H54 (cell line): ENCODE measurements at regions not wholly inside any gene's neighbourhood (a gene's known extent, or its start where the extent isn't known, plus 50 kb on each side); places are given as distances from the start of the nearest gene placed in this dataset.
"Not testable (repeated sequence)": the region's sequence is repeated elsewhere in the genome, so short reads cannot be mapped to it uniquely, and the experiment has no call there.

Experiments
- DNase-seq: peaks from one replicate; pipeline ENCODE4 v3.0.0; 2011; ENCODE audit warnings: low spot score, mixed read lengths; ENCODE audit not compliant: insufficient read length
- FAIRE-seq: peaks from 3 replicates; lab custom pipeline; 2011; peaks lifted over from hg19 to GRCh38; lab: Jason Lieb, UNC
- POLR2A ChIP-seq: IDR thresholded peaks from 2 replicates; pipeline ENCODE4 v1.6.1; 2011; ENCODE audit warnings: low read depth, mild to moderate bottlenecking, low read length

GRCh38 chr20:12925863-12926793, 82.6 kb upstream of the SPTLC3 start:
- no peak for TF ChIP-seq POLR2A
- no peak for FAIRE-seq

GRCh38 chr20:12927489-12927888, 81.3 kb upstream of the SPTLC3 start:
- TF ChIP-seq POLR2A: no peak
- peak; percentile 24 for DNase-seq
- FAIRE-seq: peak; percentile 80

More at GRCh38 chr20:12925863-12926793, 82.6 kb upstream of the SPTLC3 start:
- no peak for DNase-seq

GRCh38 chr20:12928358-12928754, 80.4 kb upstream of the SPTLC3 start:
- FAIRE-seq (no peak), DNase-seq (no peak)
- TF ChIP-seq POLR2A: no peak

GRCh38 chr20:12928755-12929401, 79.9 kb upstream of the SPTLC3 start:
- no peak for TF ChIP-seq POLR2A
- DNase-seq (peak; percentile 9), FAIRE-seq (peak; percentile 66)

- TF ChIP-seq POLR2A: no peak
- no peak for DNase-seq
These were observed 72.8 kb upstream of the SPTLC3 start for GRCh38 chr20:12936020-12936419.

GRCh38 chr20:12936524-12936923, 72.2 kb upstream of the SPTLC3 start:
- DNase-seq (no peak), FAIRE-seq (no peak)
- TF ChIP-seq POLR2A: no peak

More at GRCh38 chr20:12936020-12936419, 72.8 kb upstream of the SPTLC3 start:
- no peak for FAIRE-seq

GRCh38 chr20:12941025-12941424, 67.7 kb upstream of the SPTLC3 start:
- FAIRE-seq: no peak
- no peak for DNase-seq
- TF ChIP-seq POLR2A: no peak

- FAIRE-seq (no peak), DNase-seq (no peak)
- no peak for TF ChIP-seq POLR2A
These were observed 66.6 kb upstream of the SPTLC3 start for GRCh38 chr20:12942123-12942522.

- no peak for DNase-seq
- TF ChIP-seq POLR2A: no peak
- no peak for FAIRE-seq
These were observed 62.0 kb upstream of the SPTLC3 start for GRCh38 chr20:12946789-12947188.

GRCh38 chr20:12947691-12948090, 61.1 kb upstream of the SPTLC3 start:
- FAIRE-seq (no peak), DNase-seq (no peak)
- TF ChIP-seq POLR2A: no peak

GRCh38 chr20:12949429-12949980, 59.3 kb upstream of the SPTLC3 start:
- FAIRE-seq (no peak), DNase-seq (no peak)
- TF ChIP-seq POLR2A: no peak

- not testable (repeated sequence) for FAIRE-seq, DNase-seq
These were observed 54.5 kb upstream of the SPTLC3 start for GRCh38 chr20:12954254-12954653.

GRCh38 chr20:12955611-12956010, 53.2 kb upstream of the SPTLC3 start:
- FAIRE-seq (no peak), DNase-seq (no peak)
- no peak for TF ChIP-seq POLR2A

- FAIRE-seq (no peak), DNase-seq (no peak)
- no peak for TF ChIP-seq POLR2A
These were observed 52.5 kb upstream of the SPTLC3 start for GRCh38 chr20:12956303-12956702.
